Stimulated activated CD4-positive, alpha-beta T cell treated with anti-CD3 and anti-CD28 coated beads, Interleukin-4, amount 100 ng/mL, for 48 hours (primary cell): ENCODE measurements at regions not wholly inside any gene's neighbourhood (a gene's known extent, or its start where the extent isn't known, plus 50 kb on each side); places are given as distances from the start of the nearest gene placed in this dataset.

ENCODE experiments used
- DNase-seq, 2 donors: peaks; one replicate each; pipeline ENCODE4 v3.0.0-alpha.2; 2020; ENCODE audit warnings: low read depth in 2 of 2

- DNase-seq, result no peak
Observed at GRCh38 chr6:6886171-6886885, 221.4 kb upstream of the RREB1 start.

- DNase-seq, result no peak
Observed at GRCh38 chr6:6886886-6887285, 220.9 kb upstream of the RREB1 start.

- no peak for DNase-seq
Observed at GRCh38 chr6:6889601-6890000, 218.2 kb upstream of the RREB1 start.

GRCh38 chr6:6890400-6890858, 217.3 kb upstream of the RREB1 start:
- DNase-seq, result no peak

GRCh38 chr6:6891125-6891721, 216.5 kb upstream of the RREB1 start:
- DNase-seq, result no peak

- DNase-seq, result no peak
Observed at GRCh38 chr6:6891949-6892461, 215.8 kb upstream of the RREB1 start.

- DNase-seq, result no peak
Observed at GRCh38 chr6:6892744-6893583, 214.8 kb upstream of the RREB1 start.

- DNase-seq, result no peak
Observed at GRCh38 chr6:6893701-6894100, 214.1 kb upstream of the RREB1 start.

- DNase-seq, result no peak
Observed at GRCh38 chr6:6895929-6896328, 211.8 kb upstream of the RREB1 start.

- DNase-seq, result no peak
Observed at GRCh38 chr6:6897140-6897539, 210.6 kb upstream of the RREB1 start.

- no peak for DNase-seq
Observed at GRCh38 chr6:6900569-6901204, 207.1 kb upstream of the RREB1 start.

- no peak for DNase-seq
Observed at GRCh38 chr6:6901205-6901719, 206.5 kb upstream of the RREB1 start.

- no peak for DNase-seq
Observed at GRCh38 chr6:6901945-6902344, 205.8 kb upstream of the RREB1 start.

- DNase-seq, result no peak
Observed at GRCh38 chr6:6905961-6906518, 201.7 kb upstream of the RREB1 start.

- no peak for DNase-seq
Observed at GRCh38 chr6:6906570-6907213, 201.1 kb upstream of the RREB1 start.

GRCh38 chr6:6907286-6907685, 200.5 kb upstream of the RREB1 start:
- no peak for DNase-seq

- no peak for DNase-seq
Observed at GRCh38 chr6:6908121-6908520, 199.6 kb upstream of the RREB1 start.

GRCh38 chr6:6909111-6909510, 198.7 kb upstream of the RREB1 start:
- no peak for DNase-seq

GRCh38 chr6:6910734-6911295, 196.9 kb upstream of the RREB1 start:
- no peak for DNase-seq

- DNase-seq, result no peak
Observed at GRCh38 chr6:6911391-6911790, 196.4 kb upstream of the RREB1 start.
